Stimulated activated CD4-positive, alpha-beta T cell treated with anti-CD3 and anti-CD28 coated beads, Interleukin-1b, Interleukin-23, amount 100 ng/mL, for 4 hours (primary cell): ENCODE measurements at regions not wholly inside any gene's neighbourhood (a gene's known extent, or its start where the extent isn't known, plus 50 kb on each side); places are given as distances from the start of the nearest gene placed in this dataset.
"Not testable (repeated sequence)": the region's sequence is repeated elsewhere in the genome, so short reads cannot be mapped to it uniquely, and the experiment has no call there.

Experiments used
- DNase-seq, 2 donors: peaks; one replicate each; pipeline ENCODE4 v3.0.0-alpha.2; 2020; ENCODE audit warnings: low read depth in 2 of 2

DNA sequence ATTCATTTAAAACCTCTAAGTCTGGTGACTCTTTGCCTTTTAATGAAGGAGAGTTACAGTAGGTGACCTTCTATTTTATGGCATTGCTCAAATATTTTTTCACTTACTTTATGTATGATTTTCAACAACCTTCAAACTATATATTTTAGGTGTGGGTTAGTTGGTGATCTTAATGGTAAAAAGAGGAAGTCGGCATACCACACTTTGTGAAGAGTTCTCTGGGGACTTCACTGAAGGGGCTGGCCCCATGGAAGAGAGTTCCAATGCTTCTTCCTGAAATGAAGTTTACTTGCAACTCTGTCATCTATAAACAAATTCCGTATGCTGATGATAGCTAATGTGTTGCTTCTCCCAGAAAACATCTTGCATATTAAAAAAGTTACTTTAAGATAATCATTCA lies 647.0 kb upstream of the SGO1 start:
- no peak for DNase-seq

DNA sequence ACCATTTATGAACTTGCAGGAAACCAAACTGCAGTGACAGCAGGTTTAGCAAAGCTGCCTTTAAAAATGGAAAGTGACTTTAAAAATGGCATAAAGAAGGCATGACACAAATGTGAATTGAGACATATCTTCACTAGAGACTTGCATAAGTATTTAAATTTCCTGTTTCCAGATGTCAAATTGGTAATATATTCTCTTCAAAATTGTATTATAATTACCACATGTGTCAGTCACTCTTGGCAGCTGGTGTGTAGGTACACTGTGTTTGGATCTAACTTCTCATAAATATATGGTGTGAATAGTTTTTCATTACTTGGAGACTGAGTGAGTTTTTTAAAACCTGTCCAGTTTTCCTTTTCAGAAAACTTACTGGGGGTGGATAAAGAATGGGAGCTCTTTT lies 636.2 kb upstream of the SGO1 start:
- DNase-seq, result no peak

DNA sequence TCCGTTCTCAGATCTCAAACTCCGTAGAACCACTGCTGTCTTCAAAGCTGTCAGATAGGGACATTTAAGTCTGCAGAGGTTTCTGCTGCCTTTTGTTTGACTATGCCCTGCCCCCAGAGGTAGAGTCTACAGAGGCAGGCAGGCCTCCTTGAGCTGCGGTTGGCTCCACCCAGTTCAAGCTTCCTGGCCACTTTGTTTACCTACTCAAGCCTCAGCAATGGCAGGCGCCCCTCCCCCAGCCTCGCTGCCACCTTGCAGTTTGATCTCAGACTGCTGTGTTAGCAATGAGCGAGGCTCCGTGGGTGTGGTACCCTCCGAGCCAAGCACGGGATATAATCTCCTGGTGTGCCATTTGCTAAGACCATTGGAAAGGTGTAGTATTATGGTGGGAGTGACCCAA lies 634.9 kb upstream of the SGO1 start:
- not testable (repeated sequence) for DNase-seq

DNA sequence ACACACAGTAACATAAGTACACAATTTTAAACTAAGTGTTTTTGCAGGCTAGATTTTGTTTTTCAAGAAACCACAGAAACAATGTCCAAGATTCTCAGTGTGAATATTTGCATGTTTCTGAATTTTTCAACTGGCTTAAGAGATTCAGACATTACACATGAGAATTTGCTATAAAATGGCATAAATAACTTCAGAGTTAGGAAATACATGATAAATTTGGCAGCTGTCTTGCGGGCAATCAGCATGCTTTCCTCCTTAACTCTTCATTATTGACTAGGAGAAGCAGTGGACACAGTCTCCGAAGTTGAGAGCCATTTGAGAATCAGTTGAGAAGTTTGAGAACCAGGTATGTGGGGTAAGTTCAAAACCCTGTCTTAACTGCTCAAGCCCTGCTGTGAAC lies 625.6 kb upstream of the SGO1 start:
- no peak for DNase-seq

DNA sequence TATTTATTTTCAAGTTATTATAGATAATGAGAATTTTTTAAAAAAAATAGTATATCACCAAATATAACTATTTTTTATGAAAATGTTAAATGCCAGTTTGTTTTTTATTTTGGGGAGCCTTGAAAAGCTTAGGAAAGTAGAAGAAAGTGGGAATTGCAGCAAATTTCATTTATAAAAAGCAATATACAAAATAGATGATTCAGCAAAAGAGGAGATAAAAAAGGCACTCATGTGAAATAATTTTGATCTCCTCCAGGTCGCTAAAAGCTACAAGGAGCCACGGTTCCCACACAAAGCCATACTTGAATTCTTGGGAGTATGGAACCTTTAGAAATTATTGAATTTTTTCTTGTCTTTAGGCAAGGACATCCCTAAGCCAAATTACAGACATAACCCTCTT lies 625.0 kb upstream of the SGO1 start:
- no peak for DNase-seq

DNA sequence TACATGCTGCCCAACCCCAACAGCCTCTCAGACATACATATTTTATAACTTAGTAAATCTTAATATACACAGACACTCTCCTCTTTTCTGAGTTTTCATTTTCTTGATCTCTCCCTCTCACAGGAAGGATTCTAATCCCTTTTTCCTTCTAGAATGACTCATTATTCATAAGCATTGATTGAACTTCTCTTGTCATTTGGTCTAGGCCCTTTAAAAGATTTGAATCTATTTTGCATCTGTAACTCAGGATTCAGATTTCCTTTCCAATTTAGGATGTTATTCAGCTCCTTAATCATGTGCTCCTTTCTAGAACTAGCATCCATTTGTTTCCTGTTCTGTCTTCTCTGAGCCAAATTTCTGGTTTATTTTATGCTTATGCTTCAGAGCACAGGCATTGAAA lies 624.5 kb upstream of the SGO1 start:
- DNase-seq, result no peak

DNA sequence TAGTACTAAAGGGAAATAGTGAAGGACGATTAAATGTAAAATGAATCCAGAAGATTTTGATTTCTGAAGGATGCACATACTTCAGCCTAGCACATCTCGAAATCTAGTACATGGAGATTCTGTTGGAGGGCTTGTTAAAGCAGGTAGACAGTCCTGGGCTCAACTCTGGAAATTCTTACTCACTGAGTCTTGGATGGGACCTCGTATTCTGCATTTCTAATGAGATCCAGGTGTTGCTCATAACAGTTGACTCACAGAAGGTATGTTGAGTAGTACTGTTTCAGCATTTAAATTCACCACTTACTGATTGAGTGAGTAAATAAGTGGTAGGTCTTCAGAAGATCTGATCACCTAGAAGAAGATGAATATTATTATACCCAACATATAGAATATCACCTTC lies 623.4 kb upstream of the SGO1 start:
- DNase-seq, result no peak

DNA sequence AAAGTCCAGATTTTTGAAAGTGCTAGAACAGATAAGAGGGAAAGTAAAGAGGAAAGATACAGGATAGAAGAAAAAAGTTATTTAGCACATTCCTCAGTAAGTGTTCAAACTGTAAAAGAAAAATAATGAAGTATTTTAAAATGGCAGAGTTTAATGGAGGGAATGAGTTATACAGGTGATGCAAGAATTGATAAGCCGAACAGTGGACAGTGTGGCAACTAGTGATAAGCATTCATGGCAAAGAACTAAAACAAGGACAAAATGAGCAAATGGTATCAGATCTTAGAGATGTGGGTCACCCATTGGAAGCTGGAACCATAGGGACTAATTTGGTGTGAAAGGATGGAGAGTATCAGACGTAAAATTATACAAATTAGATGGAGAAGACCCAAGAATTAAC lies 622.9 kb upstream of the SGO1 start:
- no peak for DNase-seq

DNA sequence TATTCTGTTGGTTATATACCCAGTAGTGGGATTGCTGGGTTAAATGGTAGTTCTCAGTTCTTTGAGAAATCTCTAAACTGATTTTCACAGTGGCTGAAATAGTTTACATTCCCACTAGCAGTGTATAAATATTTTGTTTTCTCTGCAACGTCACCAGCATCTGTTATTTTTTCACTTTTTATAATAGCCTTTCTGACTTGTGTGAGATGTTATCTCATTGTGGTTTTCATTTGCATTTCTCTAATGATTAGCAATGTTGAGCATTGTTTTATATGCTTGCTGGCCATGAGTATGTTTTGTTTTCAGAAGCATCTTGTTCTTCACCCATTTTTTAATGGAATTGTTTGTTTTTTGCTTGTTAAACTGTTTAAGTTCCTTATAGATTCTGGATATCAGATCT lies 612.7 kb upstream of the SGO1 start:
- DNase-seq, result no peak

DNA sequence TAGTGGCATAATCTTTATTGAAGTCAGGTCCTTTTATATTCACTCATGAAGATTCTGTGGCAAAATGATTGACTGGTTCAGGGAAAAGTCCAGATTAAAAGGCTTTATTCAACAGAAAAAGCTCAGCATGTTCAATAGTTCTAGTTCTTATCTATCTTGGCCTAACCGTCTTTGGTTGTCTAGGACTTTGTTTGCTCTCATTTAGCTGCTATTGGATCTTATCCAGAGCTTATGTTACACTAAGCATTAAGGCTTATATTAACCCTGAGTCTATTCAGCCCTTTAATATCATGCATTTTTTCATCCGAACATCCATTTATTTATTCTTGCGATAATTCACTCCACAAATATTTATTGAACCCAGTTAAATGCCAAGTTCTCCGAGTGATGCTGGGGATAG lies 601.0 kb upstream of the SGO1 start:
- DNase-seq, result no peak

DNA sequence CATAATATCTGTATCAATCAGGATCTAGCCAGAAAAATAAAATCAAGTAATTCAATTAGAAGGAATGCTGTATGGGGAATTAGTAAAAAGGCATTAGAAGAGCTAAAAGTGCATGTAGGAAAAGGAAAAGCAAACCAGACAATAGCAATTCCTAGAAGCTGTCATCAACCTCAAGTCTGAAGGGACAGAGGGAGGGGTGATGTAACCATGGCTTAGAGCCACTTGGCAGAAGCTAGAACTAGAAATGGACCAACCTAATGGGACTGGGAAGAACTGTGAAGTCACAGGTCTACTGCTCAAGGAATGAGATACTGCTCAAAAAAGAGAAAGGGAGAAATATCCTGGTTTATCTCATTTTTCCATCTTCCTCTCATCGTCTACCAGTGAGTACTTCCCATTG lies 590.7 kb upstream of the SGO1 start:
- DNase-seq, result no peak

DNA sequence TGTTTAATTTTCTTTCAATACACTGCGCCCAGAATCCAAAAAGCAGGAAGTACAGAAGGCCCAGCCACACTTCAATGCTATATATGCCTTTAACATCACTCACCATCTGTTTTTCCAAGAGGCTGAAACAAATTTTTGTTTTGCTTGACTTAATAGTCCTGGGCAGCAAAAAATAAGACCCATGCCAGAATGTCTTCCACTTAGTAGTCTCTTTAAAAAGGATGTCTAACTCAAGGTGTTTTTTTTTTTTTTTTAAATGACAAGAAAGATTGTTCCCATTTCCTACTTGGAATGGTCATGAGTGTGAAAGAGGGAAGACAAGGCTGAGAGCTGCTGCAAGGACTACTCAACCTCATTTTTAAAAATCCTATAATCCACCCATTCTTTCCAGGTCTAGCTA lies 590.3 kb upstream of the SGO1 start:
- no peak for DNase-seq

DNA sequence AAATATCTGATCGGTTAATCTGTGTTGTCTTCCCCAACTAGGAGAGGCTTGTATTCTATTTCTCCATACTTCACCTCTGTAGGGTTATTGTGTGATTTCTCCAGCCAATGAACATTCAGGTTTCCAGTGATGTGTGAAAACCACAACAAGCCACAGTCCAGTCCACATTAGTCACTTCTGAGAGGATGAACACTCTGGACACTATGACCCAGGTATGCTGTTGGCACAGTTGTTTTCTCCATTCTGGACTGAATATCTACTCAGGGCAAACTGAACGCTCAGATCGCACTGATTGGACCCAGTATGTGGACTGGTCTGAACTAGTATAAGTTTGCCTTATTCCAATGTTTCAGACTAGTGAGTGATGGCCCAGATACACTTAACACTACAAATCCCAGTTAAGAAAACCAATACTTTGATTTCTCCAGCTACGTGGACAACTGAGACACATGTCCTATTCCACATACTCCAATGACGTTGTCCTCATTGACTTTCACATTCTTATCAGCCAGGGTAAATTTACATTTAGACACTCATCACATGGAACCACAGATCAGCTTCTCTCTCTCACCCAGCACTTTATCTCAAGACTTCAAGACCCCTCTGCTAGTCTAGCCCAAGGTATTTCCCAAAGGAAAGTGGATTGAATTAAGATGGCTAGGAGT lies 587.4 kb upstream of the SGO1 start:
- DNase-seq, result no peak

DNA sequence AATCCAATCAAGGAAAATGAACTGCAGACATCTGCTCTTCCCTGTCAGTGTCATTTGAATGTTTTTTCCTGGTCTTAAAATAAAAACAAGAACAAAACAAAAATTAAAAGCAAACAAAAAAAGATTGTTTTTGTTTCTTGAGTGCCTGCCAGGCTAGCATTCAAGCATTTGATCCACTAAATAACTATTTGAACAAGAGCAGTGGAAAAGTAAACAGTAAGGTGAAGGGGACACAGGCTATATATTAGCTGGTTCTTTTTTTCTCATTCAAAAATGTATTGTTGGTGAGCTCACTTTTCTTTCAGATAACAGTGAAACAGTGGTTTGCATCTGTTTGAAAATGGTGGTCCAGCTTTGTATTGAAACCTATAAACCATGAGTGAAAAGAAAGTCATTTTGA lies 586.9 kb upstream of the SGO1 start:
- DNase-seq, result no peak

DNA sequence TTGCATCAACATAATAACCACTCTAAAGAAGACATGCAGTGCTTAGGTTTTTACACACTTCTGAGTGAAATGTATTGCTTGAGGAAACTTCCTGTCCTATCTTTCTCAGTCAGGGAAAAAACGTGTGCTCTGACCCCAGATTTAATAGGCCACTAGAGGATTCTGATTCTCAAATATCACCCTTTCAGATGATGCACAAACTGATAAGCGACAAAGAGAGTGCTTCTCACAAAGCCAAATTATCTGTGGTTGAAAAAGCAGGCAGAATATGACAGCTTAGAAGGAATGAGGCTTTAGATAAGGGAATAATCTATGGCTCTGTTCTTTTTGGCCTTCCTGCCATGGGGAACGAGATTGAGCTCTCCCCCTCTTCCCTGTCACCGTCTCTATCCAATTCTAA lies 583.4 kb upstream of the SGO1 start:
- no peak for DNase-seq

DNA sequence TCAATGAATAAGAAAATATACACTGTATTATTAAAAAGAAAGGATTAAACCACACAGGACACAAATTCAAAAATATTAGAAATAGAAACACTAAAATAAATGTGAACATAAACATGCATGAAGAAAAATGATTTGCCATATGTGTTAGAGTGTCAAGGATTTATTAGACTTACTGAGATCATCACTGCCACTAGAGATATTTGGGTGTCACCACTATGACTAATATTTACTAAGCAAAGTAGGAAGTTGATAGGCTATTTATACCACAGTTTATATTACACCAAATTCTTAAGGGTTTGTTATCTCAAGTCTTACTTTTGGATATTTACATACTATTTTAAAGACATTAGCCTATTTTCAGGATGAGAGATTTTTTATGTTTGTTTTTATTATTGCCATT lies 575.0 kb upstream of the SGO1 start:
- DNase-seq, result no peak

DNA sequence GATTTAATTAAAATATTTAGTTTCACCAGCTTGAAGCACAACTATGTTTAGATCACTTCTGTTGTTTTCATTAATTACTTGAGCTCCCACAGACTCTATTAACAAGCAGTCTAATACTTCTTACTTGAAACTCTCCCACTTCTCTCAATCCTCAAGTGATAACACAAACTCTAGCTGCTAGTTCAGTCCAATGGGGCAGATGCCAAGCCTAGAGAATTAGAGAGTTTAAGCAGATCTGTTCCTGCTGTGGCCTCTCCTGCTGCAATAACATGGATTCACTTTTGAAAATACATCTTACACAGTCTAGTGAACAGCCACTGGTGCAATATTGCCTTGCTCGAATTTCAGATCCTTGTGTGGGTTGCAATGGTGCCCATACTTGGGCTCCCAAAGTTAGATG lies 566.4 kb upstream of the SGO1 start:
- no peak for DNase-seq

DNA sequence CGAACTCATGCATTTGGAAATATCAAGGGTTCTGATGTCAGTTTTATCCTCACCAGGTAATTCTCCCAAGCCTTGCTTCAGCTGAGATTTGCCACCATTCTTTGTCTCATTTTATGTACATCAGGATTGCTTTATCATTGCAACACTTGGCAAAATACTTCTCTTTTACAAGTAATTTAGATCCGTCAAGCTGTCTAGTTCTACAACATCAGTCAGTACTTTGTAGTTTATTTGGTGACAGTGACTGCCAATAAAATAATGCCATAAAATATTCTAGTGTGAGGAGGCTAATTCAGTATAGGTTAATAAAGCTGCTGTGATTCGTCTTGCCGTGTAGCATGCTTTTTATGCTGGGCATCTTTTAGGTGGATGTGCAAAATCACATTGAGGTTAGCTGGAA lies 565.3 kb upstream of the SGO1 start:
- DNase-seq, result no peak

DNA sequence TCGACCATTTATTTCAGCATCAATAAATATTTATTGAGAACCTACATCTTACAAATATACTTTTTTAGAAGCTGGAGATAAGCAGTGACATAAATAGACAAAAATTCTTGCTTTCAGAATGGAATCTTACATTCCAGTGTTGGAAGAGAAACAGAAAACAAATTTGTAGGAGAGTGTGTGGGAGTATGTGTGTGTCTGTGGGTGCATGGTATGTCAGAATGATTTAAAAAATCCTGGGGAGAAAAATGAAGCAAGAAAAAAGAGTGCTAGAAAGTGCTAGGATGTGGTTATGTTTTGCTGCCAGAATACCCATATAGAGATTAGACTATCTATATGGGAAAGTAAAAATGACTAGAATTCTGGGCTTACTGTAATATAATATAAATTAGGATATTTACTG lies 561.7 kb upstream of the SGO1 start:
- DNase-seq, result no peak

DNA sequence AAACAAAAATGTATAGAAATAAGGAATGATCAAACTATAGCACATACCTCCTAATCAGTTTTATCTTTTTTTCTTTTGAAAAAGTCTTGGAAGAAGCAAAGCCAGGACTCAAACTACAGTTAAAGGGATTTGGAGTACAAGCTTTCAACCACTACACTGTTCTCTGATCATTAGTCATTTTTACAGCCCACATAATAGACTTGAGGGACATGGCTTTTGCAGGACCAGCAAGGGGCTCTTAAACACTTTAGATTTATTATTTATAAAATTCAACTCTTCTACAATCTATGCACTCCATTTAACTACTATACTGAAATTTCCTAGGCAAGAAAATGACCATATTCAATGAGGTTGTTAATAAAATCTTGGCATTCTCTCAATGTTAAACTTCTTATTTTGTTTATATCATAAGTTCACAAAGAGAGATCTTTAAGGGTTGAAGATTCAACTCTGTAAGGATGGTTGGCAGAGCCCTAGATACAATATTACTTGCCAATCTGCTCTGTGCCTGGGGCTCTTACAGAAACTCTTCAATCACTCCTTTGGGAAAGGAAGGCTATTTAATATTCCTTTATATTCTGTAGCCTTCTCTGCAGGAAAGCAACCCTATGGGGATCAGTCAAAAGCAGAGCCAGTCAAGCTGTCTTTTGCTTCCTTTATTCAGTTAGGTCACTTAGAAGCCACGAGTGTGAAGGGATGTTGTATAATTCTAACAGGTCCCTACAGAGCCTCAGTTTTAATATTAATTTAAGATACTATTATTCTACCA lies 557.7 kb upstream of the SGO1 start:
- DNase-seq, result no peak

DNA sequence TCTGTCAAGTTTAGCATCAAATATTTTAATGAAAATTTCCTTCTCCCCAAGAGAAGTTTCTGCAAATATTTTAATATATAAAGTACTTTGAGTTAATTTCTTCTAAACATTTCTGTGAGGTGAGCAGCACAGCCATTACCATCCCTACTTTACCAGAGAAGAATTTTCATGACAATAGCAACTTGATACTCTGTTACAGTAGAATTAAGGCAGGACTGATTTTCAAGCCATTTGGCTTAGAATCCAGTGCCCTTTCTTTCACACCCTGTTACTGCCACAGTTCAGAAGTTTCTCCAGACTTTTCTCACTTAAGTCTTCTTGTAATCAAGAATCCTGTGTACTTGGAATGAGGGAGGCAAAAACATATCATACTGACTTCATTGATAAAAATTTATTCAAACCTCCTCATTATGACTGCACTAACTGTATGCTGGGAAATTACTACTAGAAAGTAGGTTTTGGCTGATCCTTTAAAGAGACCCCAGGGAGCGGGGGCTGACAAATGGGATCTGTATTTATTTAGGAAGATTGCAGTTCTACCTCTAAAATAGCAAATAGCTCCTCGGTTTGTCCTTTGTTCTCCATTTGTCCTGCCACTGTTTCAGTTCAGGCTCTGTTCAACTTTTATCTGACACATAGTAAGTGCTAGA lies 557.0 kb upstream of the SGO1 start:
- DNase-seq, result no peak

DNA sequence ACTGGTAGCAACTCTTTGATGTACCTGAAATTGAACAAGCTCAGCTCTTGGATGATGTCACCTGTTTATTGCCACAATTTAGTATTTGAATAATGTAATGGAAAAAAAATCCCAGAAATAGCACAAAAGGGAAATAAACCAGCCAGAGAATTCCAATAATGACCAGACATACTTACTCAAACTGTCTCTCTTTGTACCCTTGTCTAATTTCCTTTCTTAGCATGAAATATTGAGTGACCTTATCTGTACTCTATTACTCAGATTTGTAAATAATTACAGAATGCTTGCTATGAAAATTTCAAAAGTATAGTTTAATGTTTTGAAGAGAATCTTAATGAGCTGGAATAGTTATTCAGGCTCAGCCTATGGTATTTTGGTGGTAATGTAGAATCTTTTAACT lies 555.4 kb upstream of the SGO1 start:
- DNase-seq, result no peak

DNA sequence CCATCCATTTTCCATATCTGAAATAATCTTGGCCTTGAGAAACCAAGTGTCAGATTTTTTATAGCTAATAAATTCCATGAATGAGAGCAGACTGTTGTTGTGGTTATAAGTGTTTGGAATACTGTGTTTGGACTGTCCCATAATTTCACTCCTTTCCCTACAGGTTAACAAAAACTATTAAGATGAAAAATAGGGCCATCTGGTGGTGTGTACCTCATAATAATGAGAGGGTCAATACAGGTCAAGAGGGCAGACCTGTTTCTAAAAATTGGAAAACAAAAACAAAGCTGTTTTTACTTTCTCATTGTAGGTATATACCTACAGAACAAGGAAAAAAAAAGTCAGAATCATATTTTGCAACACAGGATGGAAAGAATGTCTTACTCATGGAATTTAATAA lies 553.8 kb upstream of the SGO1 start:
- no peak for DNase-seq
